ENCODE measurements at regions not wholly inside any gene's neighbourhood (a gene's known extent, or its start where the extent isn't known, plus 50 kb on each side); places are given as distances from the start of the nearest gene placed in this dataset.

DNA sequence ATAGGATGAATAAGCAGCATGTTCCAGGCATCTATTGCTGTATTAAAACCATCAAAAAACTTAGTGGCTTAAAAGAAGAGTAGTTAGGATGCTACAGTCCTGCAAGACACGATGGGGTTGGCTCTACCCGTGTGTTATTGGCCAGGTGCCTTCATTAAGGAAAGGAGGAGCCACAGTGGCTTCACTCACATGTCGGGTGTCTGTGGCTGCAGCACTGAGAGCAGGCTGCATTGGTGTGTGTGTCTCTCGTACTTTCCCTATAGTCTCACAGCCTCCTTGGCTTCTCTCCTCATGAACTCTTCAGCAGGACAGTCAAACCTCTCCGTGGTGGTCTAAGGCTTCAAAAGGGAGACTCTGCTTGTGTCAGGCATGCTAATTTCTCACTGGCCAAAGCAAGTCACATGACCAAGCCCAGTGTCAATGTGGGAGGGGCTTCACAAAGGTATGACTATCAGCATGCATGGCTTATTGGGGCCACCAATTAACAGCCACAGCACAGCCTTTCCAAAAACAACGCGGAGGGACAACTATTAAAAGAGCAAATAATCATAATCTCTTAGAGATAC lies 402.8 kb downstream of the KIF16B start:
- TF ChIP-seq EP300 (IDR thresholded peaks at IDR 0.05) (no peak), POLR2A (IDR thresholded peaks at IDR 0.05) (no peak), POLR2AphosphoS5 (IDR thresholded peaks at IDR 0.05) (no peak)
- TF ChIP-seq, protein P1, sequence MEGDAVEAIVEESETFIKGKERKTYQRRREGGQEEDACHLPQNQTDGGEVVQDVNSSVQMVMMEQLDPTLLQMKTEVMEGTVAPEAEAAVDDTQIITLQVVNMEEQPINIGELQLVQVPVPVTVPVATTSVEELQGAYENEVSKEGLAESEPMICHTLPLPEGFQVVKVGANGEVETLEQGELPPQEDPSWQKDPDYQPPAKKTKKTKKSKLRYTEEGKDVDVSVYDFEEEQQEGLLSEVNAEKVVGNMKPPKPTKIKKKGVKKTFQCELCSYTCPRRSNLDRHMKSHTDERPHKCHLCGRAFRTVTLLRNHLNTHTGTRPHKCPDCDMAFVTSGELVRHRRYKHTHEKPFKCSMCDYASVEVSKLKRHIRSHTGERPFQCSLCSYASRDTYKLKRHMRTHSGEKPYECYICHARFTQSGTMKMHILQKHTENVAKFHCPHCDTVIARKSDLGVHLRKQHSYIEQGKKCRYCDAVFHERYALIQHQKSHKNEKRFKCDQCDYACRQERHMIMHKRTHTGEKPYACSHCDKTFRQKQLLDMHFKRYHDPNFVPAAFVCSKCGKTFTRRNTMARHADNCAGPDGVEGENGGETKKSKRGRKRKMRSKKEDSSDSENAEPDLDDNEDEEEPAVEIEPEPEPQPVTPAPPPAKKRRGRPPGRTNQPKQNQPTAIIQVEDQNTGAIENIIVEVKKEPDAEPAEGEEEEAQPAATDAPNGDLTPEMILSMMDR (IDR thresholded peaks at IDR 0.05) = no peak

All from gastroesophageal sphincter (tissue), 3 donors.